DOHH2 (cell line): ENCODE measurements at regions not wholly inside any gene's neighbourhood (a gene's known extent, or its start where the extent isn't known, plus 50 kb on each side); places are given as distances from the start of the nearest gene placed in this dataset.
"Not testable (repeated sequence)": the region's sequence is repeated elsewhere in the genome, so short reads cannot be mapped to it uniquely, and the experiment has no call there.

ENCODE experiments used
- H3F3A ChIP-seq: fragments of 200-600 bp; sonication (generic), shearing (Covaris generic); 2 replicates; pipeline ENCODE4 v1.6.0; 2016; ENCODE audit warnings: antibody characterized with exemption, mild to moderate bottlenecking; ENCODE audit not compliant: control insufficient read depth, insufficient read depth
- H3K27ac ChIP-seq: fragments of 200-600 bp; sonication (generic); 2 replicates; pipeline ENCODE4 v1.5.1; 2014; ENCODE audit warnings: low read depth, mild to moderate bottlenecking, low read length, moderate library complexity
- H3K27me3 ChIP-seq: fragments of 200-600 bp; sonication (generic); 2 replicates; pipeline ENCODE4 v1.6.1; 2014; ENCODE audit warnings: mild to moderate bottlenecking, low read length, mixed read lengths; ENCODE audit not compliant: control insufficient read depth
- H3K36me3 ChIP-seq: fragments of 200-600 bp; sonication (generic); 2 replicates; pipeline ENCODE4 v1.6.1; 2014; ENCODE audit warnings: mild to moderate bottlenecking, low read length, moderate library complexity, mixed read lengths; ENCODE audit not compliant: control insufficient read depth
- H3K4me1 ChIP-seq: fragments of 200-600 bp; sonication (generic); 2 replicates; pipeline ENCODE4 v1.6.1; 2014; ENCODE audit warnings: mild to moderate bottlenecking, low read length, mixed read lengths; ENCODE audit not compliant: control insufficient read depth
- H3K4me2 ChIP-seq: fragments of 200-600 bp; sonication (generic); 2 replicates; pipeline ENCODE4 v1.6.0; 2014; ENCODE audit warnings: mild to moderate bottlenecking, low read length, moderate library complexity
- H3K4me3 ChIP-seq: fragments of 200-600 bp; sonication (generic); 2 replicates; pipeline ENCODE4 v1.5.1; 2014; ENCODE audit warnings: mild to moderate bottlenecking, low read length, mixed read lengths
- H3K79me2 ChIP-seq: fragments of 200-600 bp; sonication (generic); 2 replicates; pipeline ENCODE4 v1.6.1; 2014; ENCODE audit warnings: mild to moderate bottlenecking, low read length, mixed read lengths; ENCODE audit not compliant: control insufficient read depth
- H3K9me2 ChIP-seq: fragments of 200-600 bp; sonication (generic); replicated peaks from 2 replicates; pipeline ENCODE4 v1.6.1; 2014; ENCODE audit warnings: mild to moderate bottlenecking, low read length, mixed read lengths; ENCODE audit not compliant: control insufficient read depth
- H3K9me3 ChIP-seq: fragments of 200-600 bp; sonication (generic); 2 replicates; pipeline ENCODE4 v1.6.1; 2014; ENCODE audit warnings: antibody characterized with exemption, low read length, mixed read lengths; ENCODE audit not compliant: control insufficient read depth, insufficient read depth
- H4K20me1 ChIP-seq: fragments of 200-600 bp; sonication (generic); 2 replicates; pipeline ENCODE4 v1.6.0; 2014; ENCODE audit warnings: low read depth, mild to moderate bottlenecking, antibody characterized with exemption, low read length, moderate library complexity; ENCODE audit not compliant: control insufficient read depth, insufficient read depth
- EZH2phosphoT487 ChIP-seq: fragments of 200-600 bp; sonication (generic); IDR thresholded peaks from 2 replicates; pipeline ENCODE4 v1.6.1; 2017; ENCODE audit warnings: borderline replicate concordance, mild to moderate bottlenecking, antibody characterized with exemption, low read length, moderate library complexity, mixed read lengths
- TF ChIP-seq, protein P1 (sequence below): fragments of 200-600 bp; sonication (generic); IDR thresholded peaks from one replicate; pipeline ENCODE4 v1.5.1; 2014; ENCODE audit warnings: antibody characterized with exemption, mild to moderate bottlenecking, low read depth, low read length; ENCODE audit not compliant: poor library complexity, severe bottlenecking

- peaks cover 6% of the 10 kb centered on the region; the same call in 1 of the 2 replicates for H3K27me3 ChIP-seq
- H3K36me3 ChIP-seq, result no peaks in the 10 kb centered on the region
- H3K9me2 ChIP-seq, result no peaks in the 10 kb centered on the region
- no peak for TF ChIP-seq EZH2phosphoT487
- TF ChIP-seq, protein P1, sequence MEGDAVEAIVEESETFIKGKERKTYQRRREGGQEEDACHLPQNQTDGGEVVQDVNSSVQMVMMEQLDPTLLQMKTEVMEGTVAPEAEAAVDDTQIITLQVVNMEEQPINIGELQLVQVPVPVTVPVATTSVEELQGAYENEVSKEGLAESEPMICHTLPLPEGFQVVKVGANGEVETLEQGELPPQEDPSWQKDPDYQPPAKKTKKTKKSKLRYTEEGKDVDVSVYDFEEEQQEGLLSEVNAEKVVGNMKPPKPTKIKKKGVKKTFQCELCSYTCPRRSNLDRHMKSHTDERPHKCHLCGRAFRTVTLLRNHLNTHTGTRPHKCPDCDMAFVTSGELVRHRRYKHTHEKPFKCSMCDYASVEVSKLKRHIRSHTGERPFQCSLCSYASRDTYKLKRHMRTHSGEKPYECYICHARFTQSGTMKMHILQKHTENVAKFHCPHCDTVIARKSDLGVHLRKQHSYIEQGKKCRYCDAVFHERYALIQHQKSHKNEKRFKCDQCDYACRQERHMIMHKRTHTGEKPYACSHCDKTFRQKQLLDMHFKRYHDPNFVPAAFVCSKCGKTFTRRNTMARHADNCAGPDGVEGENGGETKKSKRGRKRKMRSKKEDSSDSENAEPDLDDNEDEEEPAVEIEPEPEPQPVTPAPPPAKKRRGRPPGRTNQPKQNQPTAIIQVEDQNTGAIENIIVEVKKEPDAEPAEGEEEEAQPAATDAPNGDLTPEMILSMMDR, result no peak
- 0 out of 2 replicates have a peak, but pooled peaks cover 8% of the 10 kb centered on the region for H3K9me3 ChIP-seq
- no peaks in the 10 kb centered on the region for H4K20me1 ChIP-seq
- H3K27ac ChIP-seq, result no peak overlapping the region
- H3K79me2 ChIP-seq, result no peaks in the 10 kb centered on the region
- H3K4me2 ChIP-seq, result no peak overlapping the region
- no peaks in the 10 kb centered on the region for H3K4me1 ChIP-seq
- H3K4me3 ChIP-seq, result no peak overlapping the region
- H3F3A ChIP-seq, result no peaks in the 10 kb centered on the region
Observed at GRCh38 chr2:62321380-62322289, 125.7 kb downstream of the B3GNT2 start.

DNA sequence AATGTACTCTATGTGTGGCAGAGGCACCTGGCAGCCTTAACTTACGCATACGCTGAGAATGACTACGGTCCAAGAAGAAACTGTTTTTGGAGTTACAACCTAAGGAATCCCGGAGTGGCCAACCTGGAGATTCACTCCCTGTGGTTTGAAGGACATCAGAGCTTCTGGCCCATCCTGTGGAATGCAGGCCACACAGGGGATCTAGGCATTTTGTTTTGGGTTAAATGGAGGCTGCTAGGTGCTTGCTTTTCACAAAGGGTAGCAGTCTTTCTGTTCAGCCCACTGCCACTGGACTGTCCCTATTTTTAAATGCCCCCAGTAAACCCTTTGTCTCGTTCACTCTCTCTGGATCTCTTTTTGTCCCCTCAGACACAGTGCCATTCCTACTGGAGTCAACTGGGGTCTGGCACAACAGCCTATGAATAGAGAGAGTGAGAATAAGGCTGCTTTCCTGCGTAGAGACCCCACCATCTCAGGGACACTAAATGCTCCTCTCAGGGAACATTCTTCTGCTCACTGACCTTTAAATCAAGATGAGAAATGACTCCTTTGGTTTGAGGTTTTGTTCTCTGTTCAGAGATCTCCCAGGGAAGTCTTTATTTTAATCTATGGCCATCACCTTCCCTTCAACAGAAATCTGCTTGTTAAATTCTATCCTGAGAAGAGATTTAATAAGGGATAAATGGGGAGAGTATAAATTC lies 124.9 kb downstream of the B3GNT2 start:
- Histone ChIP-seq H3K4me2 (no peak overlapping the region), H3K79me2 (no peaks in the 10 kb centered on the region), H3K4me3 (no peak overlapping the region), H3K9me2 (no peaks in the 10 kb centered on the region), H3K27me3 (peaks cover 6% of the 10 kb centered on the region; the same call in 1 of the 2 replicates), H4K20me1 (no peaks in the 10 kb centered on the region), H3K36me3 (no peaks in the 10 kb centered on the region), H3K9me3 (0 out of 2 replicates have a peak, but pooled peaks cover 8% of the 10 kb centered on the region), H3F3A (no peaks in the 10 kb centered on the region), H3K27ac (no peak overlapping the region), H3K4me1 (no peaks in the 10 kb centered on the region)
- TF ChIP-seq EZH2phosphoT487, result no peak
- TF ChIP-seq, protein P1, result no peak

DNA sequence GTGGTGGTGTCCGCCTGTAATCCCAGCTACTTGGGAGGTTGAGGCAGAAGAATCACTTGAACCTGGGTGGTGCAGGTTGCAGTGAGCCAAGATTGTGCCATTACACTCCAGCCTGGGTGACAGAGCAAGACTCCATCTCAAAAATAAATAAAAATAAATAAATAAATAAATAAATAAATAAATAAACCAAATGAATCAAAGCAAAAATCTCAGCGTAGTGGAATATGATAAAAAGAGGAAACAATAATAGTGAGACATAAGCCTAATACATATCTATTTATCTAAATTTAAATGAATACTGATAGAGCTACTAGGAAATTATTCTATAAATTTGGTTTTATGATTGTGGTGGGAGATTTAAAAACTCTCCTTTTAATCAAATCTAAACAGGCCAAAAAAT lies 124.2 kb downstream of the B3GNT2 start:
- not testable (repeated sequence) for H3K4me2 ChIP-seq, H3K4me3 ChIP-seq, H3K36me3 ChIP-seq, H3K79me2 ChIP-seq, H4K20me1 ChIP-seq, H3K4me1 ChIP-seq, H3K27me3 ChIP-seq, H3F3A ChIP-seq, H3K9me3 ChIP-seq, H3K27ac ChIP-seq, H3K9me2 ChIP-seq

DNA sequence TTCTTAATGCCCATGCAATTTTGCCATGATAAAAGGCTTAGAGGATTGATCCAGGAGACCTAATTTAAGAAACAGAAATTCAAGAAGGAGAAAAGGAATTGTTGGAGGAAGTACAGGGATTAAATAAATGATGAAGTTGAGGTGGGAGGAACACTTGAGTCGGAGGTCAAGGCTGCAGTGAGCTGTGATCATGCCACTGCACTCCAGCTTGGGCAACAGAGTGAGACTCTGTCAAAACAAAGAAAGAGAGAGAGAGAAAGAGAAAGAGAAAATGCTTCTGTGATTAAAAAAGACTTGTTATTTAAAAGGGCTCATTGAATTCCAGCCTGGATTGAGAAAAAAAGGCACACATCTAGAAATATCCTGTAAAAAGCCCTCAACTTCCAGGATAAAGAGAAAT lies 123.2 kb downstream of the B3GNT2 start:
- Histone ChIP-seq H3K27ac (no peak overlapping the region), H3K9me3 (no peaks in the 10 kb centered on the region), H3F3A (no peaks in the 10 kb centered on the region), H3K4me3 (no peak overlapping the region), H3K79me2 (no peaks in the 10 kb centered on the region), H3K36me3 (no peaks in the 10 kb centered on the region), H3K4me2 (no peak overlapping the region), H3K4me1 (no peaks in the 10 kb centered on the region), H4K20me1 (no peaks in the 10 kb centered on the region), H3K27me3 (peaks cover 6% of the 10 kb centered on the region; the same call in 1 of the 2 replicates), H3K9me2 (no peaks in the 10 kb centered on the region)
- TF ChIP-seq, protein P1, result no peak
- no peak for TF ChIP-seq EZH2phosphoT487
